ENCODE measurements at regions not wholly inside any gene's neighbourhood (a gene's known extent, or its start where the extent isn't known, plus 50 kb on each side); places are given as distances from the start of the nearest gene placed in this dataset.
"Not testable (repeated sequence)": the region's sequence is repeated elsewhere in the genome, so short reads cannot be mapped to it uniquely, and the experiment has no call there.

DNA sequence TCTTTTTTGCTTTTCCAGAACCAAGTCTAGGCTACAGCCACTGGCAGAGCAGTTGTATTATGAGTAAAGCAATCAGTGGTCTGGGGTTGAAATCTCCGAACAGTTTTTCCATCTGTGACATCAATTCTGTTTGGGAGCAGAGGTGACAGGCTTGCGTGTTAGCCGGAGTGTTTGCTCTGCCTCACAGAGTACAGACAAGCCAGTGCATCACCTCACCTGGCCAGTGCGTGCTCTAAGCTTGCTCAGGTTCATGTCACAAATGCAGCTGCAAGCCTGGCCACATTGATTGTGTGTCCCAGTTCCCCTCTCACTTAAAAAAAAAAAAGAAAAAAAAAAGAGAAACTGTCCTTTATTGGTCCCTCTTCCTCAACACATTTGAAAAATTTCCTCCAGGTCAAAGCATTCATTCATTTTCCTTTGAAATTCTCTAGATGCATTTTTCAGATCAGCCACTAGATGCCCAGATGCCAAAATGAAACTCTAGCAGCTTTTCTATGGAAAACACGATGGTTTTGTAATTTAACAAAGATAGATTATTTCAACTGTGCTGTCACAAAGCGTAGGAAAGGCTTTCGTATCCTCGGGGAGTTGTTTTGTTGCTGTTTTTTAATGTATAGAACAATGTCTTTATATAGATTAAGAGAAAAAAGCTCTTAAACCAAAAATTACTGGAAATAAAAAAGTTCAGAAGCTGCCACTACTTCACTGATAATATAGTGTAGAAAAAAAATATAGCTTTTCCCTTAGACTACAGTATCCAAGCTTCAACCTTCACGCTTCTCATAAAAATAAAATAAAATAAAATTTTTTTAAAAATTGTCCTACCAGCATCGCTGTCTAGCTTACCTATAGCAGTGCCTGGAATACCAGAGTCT is 585.5 kb downstream of the TLE1 start:
- DNase-seq = no peak

DNA sequence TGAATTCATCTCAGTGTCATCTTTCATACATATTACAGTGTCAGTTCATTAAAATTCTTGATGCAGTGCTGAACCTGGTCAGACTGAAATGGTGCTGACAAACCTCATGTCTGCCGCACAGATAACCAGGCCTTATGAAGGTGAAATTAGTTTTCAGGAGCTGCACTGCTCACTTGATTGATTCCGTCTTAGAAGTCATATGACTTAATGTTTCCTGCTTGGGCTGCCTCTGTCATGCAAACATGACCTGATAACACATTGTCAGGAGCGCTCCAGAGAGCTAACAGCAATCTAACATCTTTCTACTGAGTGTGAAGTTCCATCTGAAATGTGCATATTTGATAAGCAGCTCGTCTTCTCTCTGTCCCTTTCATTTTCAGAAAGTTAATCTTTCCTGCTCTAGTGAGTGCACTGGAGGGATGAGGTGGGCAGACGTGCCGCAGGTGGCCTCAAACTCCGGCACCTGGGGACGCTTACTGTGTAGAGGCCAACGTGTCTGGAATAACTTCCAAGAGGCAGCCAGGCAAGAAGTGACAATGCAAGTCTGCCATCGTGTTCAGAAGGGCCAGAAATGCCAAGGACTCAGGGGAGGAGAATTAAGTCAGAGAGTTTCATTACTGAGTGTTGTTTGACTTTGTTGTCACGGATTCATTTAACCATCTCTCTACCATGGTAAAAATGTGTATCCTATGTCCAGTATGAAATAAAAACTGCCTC is 592.1 kb downstream of the TLE1 start:
- DNase-seq = no peak

DNA sequence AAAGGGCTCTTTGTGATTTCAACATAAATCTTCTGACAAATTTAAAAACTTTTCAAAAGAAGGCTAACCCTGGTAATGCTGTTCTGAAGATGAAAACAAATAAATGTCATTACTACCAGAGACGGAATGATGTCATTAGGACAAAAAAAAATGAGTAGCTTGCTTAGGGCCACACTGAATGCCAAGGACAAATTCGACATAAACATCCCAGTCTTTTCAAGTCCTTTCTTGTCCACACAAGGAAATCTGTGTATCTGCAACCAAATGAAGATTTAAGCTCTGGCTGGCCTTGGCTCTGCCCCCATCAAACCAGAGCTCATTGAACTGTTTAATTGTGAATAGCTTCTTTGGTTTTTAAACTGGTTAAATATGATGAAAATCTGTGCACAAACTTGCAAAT is 592.7 kb downstream of the TLE1 start:
- no peak for DNase-seq

DNA sequence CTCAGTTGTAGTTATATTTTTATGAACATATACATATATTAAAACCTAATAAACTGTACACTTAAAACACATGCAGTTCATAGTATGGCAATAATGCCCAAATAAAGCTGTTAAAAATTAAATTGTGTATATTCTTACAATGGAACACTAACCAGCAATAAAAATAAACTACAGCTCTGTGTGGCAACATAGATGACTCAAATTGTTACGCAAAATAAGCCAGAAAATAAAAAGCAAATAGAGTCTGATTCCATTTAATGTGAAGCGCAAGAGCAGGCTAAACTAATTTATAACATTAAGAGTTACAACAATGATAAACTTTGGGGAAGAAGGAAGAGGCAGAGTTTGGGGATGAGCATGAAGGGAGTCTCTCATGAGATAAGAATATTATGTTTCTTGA is 597.3 kb downstream of the TLE1 start:
- DNase-seq = no peak

DNA sequence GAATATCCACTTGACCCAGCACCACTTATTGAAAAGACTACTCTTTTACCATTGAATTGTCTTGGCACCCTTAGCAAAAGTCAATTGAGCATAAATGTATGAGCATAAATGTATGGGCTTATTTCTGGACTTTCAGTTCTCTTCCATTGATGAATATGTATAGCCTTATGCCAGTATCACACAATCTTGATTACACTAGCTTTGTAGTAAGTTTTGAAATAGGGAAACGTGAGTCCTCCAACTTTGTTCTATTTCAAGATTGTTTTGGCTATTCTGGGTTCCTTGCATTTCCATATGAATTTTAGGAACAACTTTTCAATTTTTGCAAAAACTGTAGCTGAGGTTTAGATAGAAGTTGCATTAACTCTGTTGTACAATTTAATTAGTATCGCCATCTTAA is 601.0 kb downstream of the TLE1 start:
- DNase-seq = no peak

DNA sequence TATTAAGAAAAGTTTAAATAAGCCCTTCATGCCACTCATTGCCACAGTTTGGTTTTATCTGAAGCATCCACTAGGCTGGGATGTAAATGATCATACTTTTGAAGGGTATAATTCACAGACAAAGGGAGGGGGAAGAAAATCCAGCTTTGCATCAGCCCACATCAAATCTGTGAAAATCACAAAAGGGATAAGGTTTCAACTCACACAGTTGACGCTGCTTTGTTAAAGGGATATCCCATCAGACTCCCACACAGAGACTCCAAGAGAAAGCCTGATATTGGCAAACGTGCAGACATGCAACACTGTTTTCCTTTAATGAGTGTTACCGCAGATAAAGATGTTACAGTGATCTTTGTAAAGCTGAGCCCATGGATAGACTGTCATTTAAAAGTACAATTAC is 602.9 kb downstream of the TLE1 start:
- no peak for DNase-seq

DNA sequence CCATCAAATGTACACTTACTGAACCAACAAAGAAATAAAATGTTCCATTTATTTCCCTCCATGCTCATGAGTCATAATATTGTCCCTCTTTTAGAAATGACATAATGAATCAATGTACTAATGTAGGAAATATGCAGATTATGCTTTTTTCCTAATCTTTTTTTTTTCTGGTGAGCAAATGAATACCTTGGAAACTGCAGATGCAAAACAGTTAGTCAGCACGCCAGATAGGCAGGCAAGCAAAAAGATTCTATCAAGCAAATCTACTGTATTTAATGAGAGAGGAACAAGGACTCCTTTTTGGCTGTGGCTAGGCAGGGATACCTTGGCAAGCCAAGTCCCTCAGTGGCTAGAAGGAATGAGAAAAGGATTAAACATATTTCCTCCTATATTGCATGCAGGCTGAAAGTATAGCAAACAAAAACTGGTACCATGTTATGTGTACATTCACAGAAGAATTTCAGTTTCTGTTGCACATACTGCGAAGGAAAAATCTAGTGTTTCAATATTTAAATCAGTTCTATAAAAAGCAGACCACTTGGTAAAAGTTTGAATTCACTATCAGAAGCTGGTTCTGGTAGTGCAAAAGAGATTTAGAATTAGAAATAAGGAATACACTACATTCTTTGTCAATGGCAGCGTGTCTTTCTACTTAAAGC is 605.4 kb downstream of the TLE1 start:
- no peak for DNase-seq

DNA sequence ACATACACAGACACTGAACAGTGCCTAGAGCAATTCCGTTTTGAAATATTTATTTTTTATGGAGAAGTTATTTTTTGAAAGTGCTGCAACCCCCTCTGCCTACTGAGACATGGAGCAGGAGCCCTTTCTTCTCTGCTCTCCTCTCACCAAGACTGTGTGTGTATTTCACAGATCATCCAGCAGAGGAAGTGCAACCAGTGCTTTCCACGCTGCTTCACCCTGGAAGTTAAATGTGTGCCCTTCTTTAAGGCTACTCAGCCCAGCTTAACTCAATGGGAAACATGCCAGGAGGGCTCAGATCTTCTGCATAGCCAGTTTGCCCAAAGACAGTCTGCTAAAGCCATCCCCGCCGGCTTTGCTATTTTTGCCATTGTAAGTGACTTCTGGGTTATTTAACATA is 606.3 kb downstream of the TLE1 start:
- DNase-seq = no peak

DNA sequence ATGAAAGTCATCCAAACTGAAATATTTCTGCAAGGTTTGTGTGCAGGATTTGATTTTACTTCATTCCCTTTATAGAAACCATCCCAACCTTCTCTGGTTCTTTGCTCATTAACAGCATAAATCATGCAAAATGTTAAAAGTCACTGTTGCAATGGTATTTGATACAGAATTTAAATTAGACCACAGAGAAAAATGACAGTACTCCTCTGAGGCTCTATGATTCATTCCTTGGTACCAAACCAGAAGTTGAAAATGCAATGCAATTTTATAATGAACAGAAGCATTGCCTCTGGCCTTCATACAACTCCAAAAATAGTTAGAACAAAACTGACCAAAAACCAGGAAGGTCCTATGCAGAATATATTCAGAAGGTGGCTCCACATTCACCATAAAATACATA is 607.1 kb downstream of the TLE1 start:
- DNase-seq = no peak

DNA sequence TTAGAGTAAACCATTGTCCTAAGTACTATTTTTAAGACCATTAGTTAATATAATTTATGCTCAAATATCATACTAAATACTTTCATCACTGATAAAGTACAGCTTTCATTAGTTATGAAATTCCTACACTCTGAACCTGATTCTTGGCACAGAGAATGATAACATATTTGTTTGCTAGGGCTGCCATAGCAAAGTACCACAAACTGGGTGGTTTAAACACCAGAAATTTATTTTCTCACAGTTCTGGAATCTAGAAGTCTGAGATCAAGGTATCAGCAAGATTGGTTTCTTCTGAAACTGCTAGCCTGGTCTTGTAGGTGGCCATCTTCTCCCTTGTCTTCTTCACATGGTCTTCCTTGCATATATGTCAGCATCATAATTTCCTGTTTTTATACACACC is 608.4 kb downstream of the TLE1 start:
- no peak for DNase-seq

DNA sequence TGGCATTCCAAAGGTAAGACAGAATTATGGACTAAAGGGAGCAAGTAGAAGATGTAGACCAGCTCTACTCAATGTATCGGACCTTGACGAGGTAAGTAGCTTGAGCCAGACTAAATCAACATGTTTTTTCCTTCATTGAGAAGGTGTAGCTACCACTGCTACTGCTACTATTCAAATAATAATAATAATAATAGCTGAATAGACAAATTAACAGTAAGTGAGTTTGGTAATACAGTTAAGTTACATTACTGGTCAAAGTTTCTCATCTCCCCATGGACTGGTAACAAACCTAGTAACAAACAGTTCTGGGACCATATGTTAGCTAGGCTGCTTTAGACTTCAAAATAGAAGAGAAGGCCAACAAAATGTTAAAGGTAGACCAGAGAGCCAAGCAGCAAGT is 609.2 kb downstream of the TLE1 start:
- no peak for DNase-seq

DNA sequence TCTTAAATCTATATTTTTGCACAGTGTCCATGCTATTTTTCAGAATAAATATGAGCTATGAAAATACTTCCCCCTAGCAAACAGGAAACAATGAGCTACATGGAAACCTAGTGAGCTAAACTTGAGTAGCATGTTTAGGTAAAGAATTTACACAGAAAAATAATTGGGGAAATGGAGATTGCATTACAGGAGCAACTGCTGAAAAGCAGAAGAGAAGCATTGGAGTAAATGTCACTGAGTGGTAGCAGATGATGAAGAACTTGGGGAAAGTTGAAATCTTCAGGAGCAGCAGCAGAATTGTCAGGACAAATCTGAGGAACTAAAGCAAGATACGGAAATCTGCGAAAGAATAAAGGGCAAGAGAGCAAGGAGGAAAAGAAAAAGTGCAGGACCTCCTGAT is 610.3 kb downstream of the TLE1 start:
- DNase-seq = no peak

DNA sequence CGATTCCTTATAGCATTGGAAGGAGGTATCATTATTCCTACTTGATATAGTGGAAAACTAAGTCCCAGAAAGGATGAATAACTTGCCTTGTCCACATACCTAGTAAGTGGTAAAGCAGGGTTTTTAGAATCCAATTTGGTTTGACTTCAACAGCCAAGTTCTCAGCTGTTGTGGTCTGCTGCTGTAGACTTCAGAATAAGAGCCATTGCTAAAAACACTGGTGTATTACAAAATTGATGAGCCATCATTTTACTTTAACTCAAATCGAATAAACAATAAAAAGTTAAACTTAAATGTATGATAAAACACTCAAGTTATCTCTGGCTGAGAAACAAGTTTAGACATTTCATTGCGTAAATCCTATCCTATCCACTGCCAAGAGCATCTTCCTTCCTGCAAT is 610.8 kb downstream of the TLE1 start:
- DNase-seq = no peak

DNA sequence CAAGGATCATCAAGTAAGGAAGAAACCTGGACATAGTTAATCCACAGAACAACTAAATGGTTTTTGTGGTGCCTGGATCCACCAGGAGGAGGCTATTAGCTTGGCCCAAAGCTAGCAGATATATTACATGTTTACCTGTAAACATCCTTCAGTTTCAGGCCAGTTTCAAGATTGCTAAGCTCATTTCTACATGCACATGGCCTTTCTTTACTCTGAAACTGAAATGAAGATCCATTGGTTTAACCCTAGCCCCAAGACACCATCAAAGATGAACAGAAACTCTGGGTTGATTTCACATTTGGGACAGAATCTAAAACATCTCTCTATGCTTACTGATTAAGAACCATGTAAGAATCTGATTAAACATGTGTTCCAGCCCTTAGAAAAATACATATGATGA is 611.8 kb downstream of the TLE1 start:
- DNase-seq = no peak

DNA sequence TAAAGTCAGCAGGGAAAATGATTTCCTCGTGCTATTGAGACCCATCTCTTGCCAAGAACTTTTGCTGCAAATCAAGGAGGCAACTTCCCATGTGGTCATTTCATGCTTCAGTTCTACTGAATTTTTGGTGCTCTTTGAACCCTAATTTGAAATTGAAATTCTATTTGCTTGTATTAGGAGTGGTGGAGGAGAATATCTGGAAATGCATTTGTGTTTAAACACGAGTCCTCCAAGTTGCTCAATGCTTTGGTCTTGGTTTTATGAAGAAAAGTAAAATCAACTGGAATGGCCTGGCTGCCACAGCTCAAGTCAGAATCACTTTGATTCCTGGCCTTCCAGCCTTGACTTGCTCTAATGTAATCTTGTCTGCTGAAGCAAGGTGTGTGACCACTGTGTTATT is 613.2 kb downstream of the TLE1 start:
- DNase-seq = no peak

DNA sequence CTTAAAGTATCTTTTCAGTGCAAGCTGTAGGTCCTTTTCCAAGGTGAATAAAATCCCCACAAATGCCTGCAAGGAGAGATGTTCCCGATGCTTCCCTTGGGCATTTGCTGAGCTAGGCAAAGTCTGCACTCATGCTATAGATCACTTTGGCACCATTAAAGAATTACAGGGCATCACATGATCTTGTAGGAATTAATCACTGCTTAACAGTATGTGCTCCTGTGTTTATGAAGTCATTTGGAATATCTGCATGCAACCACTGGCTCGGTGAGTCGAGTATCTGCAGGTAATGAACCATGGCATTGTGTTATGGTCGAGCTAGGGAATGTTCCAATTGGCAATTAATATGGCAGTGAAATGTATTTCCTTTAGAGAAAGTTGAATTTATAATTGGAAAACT is 615.1 kb downstream of the TLE1 start:
- no peak for DNase-seq

DNA sequence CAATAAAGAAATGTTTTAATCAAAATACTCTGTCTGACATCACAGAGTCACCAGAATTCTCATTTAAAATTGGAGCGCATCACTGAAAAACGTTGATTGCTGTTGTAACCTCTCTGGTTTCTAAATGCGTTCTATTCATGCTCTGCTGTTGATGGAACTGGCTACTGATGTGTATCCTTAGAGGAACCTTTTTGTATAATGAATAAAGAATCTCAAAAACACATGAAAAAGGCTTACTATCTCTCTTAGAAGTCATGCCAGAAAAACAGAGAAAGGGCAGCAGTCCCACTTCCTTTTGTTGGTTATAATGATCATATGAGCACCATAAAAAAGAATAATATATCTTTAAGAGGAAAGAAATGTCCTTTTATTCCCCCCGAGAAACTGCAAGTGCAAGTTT is 615.5 kb downstream of the TLE1 start:
- DNase-seq = no peak

DNA sequence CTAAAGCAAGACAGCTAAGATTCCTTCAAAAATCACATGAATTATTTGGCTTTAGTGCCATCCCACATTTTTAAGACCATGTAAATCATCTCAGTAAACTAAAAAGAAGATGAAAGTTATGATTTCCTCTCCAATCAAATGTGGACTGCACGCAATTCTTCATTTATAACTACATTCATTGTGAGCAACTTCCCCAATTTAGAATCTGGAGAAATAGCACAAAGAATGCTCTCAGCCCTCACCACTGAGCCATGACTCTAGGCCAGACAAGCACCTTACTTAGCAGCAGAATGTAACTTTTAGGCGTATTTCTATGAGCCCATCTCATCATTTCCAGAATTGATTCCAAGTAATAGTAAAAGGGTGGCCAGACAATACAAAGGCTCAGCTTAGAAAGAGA is 616.6 kb downstream of the TLE1 start:
- DNase-seq = no peak

DNA sequence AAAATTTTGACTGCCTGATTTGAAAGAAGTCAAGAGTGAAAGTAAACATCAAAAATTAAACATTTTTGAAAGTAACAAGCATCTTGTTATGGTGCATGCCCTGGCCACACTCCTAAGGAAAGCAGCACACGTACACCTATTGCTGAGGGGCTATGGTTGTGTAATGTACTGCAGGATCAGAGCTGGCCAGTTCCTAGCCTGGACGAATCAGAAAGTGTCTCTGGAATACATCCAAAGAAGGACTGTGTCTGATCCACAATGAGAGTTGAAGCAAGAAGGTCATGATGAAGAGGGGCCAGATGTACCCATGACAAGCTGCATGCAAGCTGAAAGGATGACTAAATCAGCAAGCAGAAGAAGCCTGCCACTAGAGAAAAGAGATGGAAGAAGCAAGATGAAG is 618.2 kb downstream of the TLE1 start:
- no peak for DNase-seq

DNA sequence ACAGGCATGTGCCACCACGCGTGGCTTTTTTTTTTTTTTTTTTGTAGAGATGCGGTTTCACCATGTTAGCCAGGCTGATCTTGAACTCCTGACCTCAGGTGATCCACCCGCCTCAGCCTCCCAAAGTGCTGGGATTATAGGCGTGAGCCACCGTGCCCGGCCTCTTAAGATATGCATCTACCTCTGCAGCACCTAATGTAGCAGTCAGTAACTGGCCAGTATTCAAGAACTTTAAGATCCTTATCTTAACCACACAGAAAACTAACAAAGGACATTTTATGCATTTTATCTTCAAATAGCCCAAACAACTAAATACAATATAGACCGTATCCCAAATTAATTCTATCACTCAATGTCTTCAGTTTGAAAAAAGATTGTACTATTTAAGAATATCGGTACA is 618.7 kb downstream of the TLE1 start:
- DNase-seq = no peak

DNA sequence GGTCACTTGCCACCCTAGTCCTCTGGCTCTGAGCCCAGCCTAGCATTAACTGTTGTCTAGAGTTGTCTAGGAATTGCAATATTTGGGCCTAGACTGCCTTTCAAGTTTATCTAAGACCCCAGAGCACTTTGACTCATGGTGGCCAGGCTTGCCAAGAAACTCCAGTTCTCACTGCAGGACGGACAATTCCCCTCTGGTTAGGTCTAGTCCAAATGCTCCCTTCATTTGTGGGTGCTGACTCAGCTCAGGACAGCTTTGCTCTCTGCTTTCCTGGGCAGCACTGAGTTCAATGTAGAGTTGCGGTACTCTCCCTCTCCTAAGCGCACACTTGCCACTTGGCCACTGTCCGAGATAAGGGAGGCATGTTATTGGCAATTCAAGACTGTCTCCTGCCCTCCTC is 619.4 kb downstream of the TLE1 start:
- no peak for DNase-seq

DNA sequence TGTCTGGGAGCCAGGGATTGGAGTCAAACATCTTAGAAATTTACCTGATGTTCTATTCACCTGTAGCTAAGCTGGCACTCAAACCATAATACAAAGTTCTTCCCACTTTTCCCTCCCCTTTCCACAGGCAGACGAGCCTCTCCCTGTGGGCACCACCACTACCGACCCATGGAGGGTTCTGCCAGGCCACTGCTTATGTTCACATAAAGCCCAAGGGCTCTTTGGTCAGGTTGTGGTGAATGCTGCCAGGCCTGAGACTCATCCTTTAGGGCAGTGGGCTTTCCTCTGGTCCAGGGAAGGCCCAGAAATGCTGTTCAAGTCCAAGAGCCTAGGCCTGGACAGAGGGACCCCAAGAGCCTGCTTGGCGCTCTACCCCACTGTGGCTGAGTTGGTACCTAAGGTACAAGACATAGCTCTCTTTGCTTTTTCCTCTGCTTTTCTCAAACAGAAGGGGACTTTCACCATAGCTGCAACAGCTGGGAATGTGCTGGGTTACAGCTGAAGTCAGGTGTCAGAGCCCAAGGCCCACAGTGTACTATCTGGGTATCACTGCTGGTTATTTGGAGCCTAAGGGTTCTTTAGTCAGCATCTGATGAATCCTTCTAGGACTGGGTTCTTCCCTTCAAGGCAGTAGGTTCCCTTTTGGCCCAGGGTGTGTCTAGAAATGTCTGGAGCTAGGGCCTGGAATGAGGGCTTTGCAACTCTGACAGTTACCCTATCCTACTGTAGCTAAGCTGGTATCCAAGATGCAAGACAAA is 620.1 kb downstream of the TLE1 start:
- no peak for DNase-seq

DNA sequence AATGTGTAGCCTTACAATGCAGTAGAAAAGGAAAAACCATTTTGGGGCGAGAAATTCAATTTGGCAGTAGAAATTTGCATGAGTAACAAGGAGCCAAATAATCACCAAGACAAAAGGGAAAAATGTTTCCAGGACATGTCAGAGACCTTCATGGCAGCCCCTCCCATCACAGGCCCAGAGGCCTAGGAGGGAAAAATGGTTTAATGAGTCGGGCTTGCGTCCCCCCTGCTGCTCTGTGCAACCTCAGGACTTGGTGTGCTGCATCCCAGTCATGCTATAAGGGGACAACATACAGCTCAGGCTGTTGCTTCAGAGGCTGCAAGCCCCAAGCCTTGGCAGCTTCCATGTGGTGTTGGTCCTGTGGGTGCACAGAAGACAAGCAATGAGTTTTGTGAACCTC is 626.4 kb downstream of the TLE1 start:
- DNase-seq = not testable (repeated sequence)
